Mammary epithelial cell (primary cell): ENCODE measurements at regions not wholly inside any gene's neighbourhood (a gene's known extent, or its start where the extent isn't known, plus 50 kb on each side); places are given as distances from the start of the nearest gene placed in this dataset.

Experiments used
- EZH2 ChIP-seq: IDR thresholded peaks from 2 replicates; pipeline ENCODE4 v1.6.1; 2012; ENCODE audit warnings: low read length, inconsistent platforms, borderline replicate concordance
- TF ChIP-seq, protein P1 (sequence below), 2 donors: IDR thresholded peaks in 1 of 2; conservative IDR thresholded peaks in 1 of 2; 2 replicates each; pipeline ENCODE4 v1.5.1; 2011 to 2012; ENCODE audit warnings: inconsistent platforms in 2 of 2, low read length in 2 of 2, mild to moderate bottlenecking in 2 of 2, control low read depth in 1 of 2, low read depth in 1 of 2; ENCODE audit not compliant: insufficient read depth in 1 of 2; ENCODE audit errors: extremely low read depth in 1 of 2

DNA sequence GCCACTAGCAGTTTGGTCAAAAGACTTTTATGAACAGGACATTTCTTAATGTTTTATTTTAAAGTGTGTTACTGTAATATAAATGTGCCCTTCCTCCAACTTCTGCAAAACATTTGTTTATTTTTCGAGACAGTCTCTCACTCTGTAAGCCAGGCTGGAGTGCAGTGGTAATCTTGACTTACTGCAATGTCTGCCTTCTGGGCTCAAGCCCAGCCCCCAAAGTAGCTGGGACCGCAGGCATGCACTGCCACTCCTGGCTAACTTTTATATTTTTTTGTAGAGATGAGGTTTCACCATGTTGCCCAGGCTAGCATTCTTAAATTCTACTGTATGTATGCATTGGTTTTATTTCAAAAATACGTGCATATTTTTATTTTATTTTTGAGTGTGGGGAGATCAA lies 1201.9 kb downstream of the STIM2 start:
- TF ChIP-seq, protein P1, sequence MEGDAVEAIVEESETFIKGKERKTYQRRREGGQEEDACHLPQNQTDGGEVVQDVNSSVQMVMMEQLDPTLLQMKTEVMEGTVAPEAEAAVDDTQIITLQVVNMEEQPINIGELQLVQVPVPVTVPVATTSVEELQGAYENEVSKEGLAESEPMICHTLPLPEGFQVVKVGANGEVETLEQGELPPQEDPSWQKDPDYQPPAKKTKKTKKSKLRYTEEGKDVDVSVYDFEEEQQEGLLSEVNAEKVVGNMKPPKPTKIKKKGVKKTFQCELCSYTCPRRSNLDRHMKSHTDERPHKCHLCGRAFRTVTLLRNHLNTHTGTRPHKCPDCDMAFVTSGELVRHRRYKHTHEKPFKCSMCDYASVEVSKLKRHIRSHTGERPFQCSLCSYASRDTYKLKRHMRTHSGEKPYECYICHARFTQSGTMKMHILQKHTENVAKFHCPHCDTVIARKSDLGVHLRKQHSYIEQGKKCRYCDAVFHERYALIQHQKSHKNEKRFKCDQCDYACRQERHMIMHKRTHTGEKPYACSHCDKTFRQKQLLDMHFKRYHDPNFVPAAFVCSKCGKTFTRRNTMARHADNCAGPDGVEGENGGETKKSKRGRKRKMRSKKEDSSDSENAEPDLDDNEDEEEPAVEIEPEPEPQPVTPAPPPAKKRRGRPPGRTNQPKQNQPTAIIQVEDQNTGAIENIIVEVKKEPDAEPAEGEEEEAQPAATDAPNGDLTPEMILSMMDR (conservative IDR thresholded peaks at IDR 0.05 in 1 of 2, IDR thresholded peaks at IDR 0.05 in 1 of 2; ENCODE audit: extremely low read depth in 1 of 2, insufficient read depth in 1 of 2, low read depth in 1 of 2, low read length in 2 of 2), result no peak
- no peak for TF ChIP-seq EZH2
